ENCODE measurements at regions not wholly inside any gene's neighbourhood (a gene's known extent, or its start where the extent isn't known, plus 50 kb on each side); places are given as distances from the start of the nearest gene placed in this dataset.

DNA sequence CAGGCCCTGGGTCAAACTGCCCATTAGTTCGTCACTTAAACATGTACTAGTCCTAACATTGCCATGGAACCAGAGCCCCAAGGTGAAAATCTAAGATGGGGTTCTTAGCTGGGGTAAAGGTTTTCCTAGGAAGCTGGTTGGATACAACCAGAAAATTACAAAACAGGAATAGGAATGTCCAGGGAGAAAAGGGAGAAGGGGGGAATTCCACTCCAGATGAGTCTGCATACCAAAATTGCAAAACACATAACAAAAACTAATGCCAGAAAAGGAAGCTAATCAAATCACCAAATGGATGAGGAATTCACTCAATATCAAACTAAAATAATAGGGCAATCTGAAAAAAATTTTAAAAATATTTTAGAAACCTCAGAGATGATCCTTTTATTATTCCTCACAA lies 396.2 kb downstream of the EFNA5 start:
- H3K4me1 Mint-ChIP-seq, result no peaks in the 10 kb centered on the region
- no peak overlapping the region for H3K27ac Mint-ChIP-seq
- ATAC-seq (ENCODE audit: low read depth) (no peak), DNase-seq (no peak)
- TF ChIP-seq CTCF (IDR thresholded peaks at IDR 0.05), result no peak
- no peak overlapping the region for H3K4me3 Mint-ChIP-seq
- H3K36me3 Mint-ChIP-seq (ENCODE audit: low read depth), result no peaks in the 10 kb centered on the region
- intact Hi-C loops (cut with micrococcal nuclease), result no loop called here
- H3K27me3 Mint-ChIP-seq, result peaks cover 2% of the 10 kb centered on the region
- no peaks in the 10 kb centered on the region for H3K9me3 Mint-ChIP-seq
- CTCF ChIA-PET, result no interaction called here
- POLR2A ChIA-PET, result no interaction called here

DNA sequence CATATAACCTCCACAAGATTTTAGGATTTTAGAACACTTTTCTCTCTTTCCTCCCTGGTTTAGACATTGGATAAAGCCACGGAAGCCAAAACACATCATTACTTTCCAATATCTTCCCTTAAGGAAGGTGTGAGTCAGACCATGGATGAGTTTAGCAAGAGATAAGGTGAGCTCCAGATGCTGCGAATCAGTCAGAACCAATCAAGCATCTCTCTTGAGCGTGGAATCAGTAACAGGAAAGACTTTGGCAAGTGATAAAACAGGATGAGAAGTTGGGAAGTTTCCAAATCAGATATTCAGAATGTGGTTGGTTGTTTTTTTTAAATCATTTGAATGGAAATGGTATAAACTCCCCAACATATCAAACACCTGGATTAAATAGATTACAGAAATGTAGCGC lies 397.8 kb downstream of the EFNA5 start:
- intact Hi-C loops (cut with micrococcal nuclease), result no loop called here
- no peaks in the 10 kb centered on the region for H3K4me1 Mint-ChIP-seq
- H3K27ac Mint-ChIP-seq, result no peak overlapping the region
- no peak for ATAC-seq (ENCODE audit: low read depth)
- peaks cover 2% of the 10 kb centered on the region for H3K27me3 Mint-ChIP-seq
- no peak overlapping the region for H3K4me3 Mint-ChIP-seq
- no peak for TF ChIP-seq CTCF (IDR thresholded peaks at IDR 0.05)
- no peak for DNase-seq
- CTCF ChIA-PET, result no interaction called here
- no peaks in the 10 kb centered on the region for H3K36me3 Mint-ChIP-seq (ENCODE audit: low read depth)
- no peaks in the 10 kb centered on the region for H3K9me3 Mint-ChIP-seq
- POLR2A ChIA-PET, result no interaction called here

- Mint-ChIP-seq H3K4me1 (no peaks in the 10 kb centered on the region), H3K4me3 (no peak overlapping the region), H3K9me3 (no peaks in the 10 kb centered on the region), H3K27ac (no peak overlapping the region), H3K36me3 (ENCODE audit: low read depth) (no peaks in the 10 kb centered on the region), H3K27me3 (peaks cover 2% of the 10 kb centered on the region)
- TF ChIP-seq CTCF (IDR thresholded peaks at IDR 0.05), result no peak
- ChIA-PET POLR2A (no interaction called here), CTCF (no interaction called here)
- intact Hi-C loops (cut with micrococcal nuclease), result no loop called here
- ATAC-seq (ENCODE audit: low read depth) (no peak), DNase-seq (no peak)
Measured at GRCh38 chr5:107272509-107272908, 398.2 kb downstream of the EFNA5 start.

DNA sequence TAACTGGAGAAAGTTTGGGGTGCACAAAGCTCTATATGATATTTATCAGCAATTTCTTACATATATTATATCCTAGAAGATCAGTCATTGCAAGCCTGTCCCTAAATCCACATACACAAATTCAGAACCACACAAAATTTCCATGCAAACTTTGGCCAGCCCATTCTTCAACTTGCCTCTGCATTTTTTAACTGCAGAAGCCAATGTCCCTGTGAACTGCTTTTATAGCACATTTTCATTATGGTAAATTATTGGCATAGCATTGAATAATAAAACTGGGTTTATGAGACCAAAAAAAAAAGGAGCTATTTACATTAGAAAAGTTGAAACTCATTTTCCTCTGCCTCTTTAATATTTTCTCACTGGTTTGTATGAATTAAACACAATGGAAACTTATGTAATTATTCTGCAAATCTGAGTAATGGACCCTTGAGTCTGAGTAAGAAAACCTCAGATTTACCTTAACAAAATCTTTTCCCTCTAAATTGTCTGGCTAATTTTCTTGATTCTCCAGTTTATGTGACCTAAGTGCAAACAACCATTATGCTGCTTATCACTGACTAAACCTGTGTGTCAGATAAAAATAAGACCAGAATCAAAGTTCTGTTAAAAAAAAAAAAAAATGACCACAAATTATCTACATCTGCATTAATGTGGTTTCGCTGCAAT lies 398.9 kb downstream of the EFNA5 start:
- POLR2A ChIA-PET, result no interaction called here
- ATAC-seq (ENCODE audit: low read depth), result no peak
- Mint-ChIP-seq H3K36me3 (ENCODE audit: low read depth) (no peaks in the 10 kb centered on the region), H3K27ac (no peak overlapping the region), H3K27me3 (peaks cover 2% of the 10 kb centered on the region), H3K9me3 (no peaks in the 10 kb centered on the region), H3K4me3 (no peak overlapping the region), H3K4me1 (no peaks in the 10 kb centered on the region)
- CTCF ChIA-PET, result no interaction called here
- TF ChIP-seq CTCF (IDR thresholded peaks at IDR 0.05), result no peak
- intact Hi-C loops (cut with micrococcal nuclease), result no loop called here
- no peak for DNase-seq

DNA sequence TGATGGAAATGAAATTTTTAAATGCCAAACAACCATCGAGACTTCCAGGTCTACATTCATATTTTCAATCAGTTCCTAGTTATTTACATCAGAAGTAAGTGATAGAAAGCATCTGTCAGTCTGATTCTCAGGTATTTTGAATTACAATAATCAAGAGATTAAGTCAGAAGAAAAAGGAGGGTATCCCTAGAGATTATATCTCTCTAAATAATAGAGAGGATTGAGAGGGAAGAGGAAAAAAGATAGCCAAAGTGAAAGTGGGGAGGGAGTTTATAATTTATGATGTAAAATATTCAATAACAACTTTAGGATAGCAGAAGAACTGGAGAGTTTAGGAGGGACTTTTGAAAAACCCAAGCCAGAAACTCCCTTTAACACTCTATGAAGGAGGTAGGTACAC lies 400.2 kb downstream of the EFNA5 start:
- no peak overlapping the region for H3K27ac Mint-ChIP-seq
- intact Hi-C loops (cut with micrococcal nuclease), result no loop called here
- ATAC-seq (ENCODE audit: low read depth) (no peak), DNase-seq (no peak)
- no peaks in the 10 kb centered on the region for H3K9me3 Mint-ChIP-seq
- ChIA-PET CTCF (no interaction called here), POLR2A (no interaction called here)
- no peaks in the 10 kb centered on the region for H3K36me3 Mint-ChIP-seq (ENCODE audit: low read depth)
- no peak overlapping the region for H3K4me3 Mint-ChIP-seq
- peaks cover 2% of the 10 kb centered on the region for H3K27me3 Mint-ChIP-seq
- TF ChIP-seq CTCF (IDR thresholded peaks at IDR 0.05), result no peak
- H3K4me1 Mint-ChIP-seq, result no peaks in the 10 kb centered on the region

Measured in activated B cell treated with CpG ODN at 0.5 μM for 24 hours (primary cell).